Endothelial cell of umbilical vein (primary cell): ENCODE measurements at regions not wholly inside any gene's neighbourhood (a gene's known extent, or its start where the extent isn't known, plus 50 kb on each side); places are given as distances from the start of the nearest gene placed in this dataset.

Experiments used
- BruUV-seq: library from RNA; stranded (reverse); fragments of 400-500 nt; replicated peaks from 2 replicates; lab custom pipeline; 2021; lab: Mats Ljungman, UMichigan
- CTCF ChIA-PET: fragments of 300-600, 350-600 bp; sonication (Branson Sonifier 250); formaldehyde crosslinking; loops from one replicate; lab custom pipeline; 2021; ENCODE audit warnings: antibody characterized with exemption, inconsistent platforms; lab: Charles Lee
- POLR2A ChIA-PET: fragments of 300-600, 350-600 bp; sonication (Branson Sonifier 250); formaldehyde crosslinking; loops from one replicate; lab custom pipeline; 2021; ENCODE audit warnings: antibody characterized with exemption, inconsistent platforms; lab: Charles Lee
- DNase-seq: peaks from one replicate; pipeline ENCODE4 v3.0.0-alpha.2; 2011; ENCODE audit warnings: low read depth, low spot score
- FAIRE-seq: peaks from 2 replicates; lab custom pipeline; 2011; peaks lifted over from hg19 to GRCh38; lab: Jason Lieb, UNC
- H2AFZ ChIP-seq: 2 replicates; pipeline ENCODE4 v1.6.0; 2012; ENCODE audit warnings: low read depth, low read length, control low read depth, inconsistent platforms
- H3K27ac ChIP-seq: 2 replicates; pipeline ENCODE4 v1.5.1; 2011; ENCODE audit warnings: low read depth, mild to moderate bottlenecking, control low read depth, low read length, moderate library complexity; ENCODE audit not compliant: insufficient read depth
- H3K27me3 ChIP-seq, 2 experiments: 2 replicates each; pipeline versions ENCODE4 v1.6.0 to v1.6.1; 2011; ENCODE audit warnings: low read length in 2 of 2, mixed read lengths in 1 of 2; ENCODE audit not compliant: control insufficient read depth in 2 of 2, insufficient read depth in 2 of 2
- H3K36me3 ChIP-seq, 2 experiments: 2 replicates in 1 of 2; 3 replicates in 1 of 2; pipeline ENCODE4 v1.5.1; 2011; ENCODE audit warnings: low read length in 2 of 2, mild to moderate bottlenecking in 1 of 2, moderate library complexity in 1 of 2; ENCODE audit not compliant: control insufficient read depth in 2 of 2, insufficient read depth in 2 of 2; ENCODE audit errors: extremely low read depth in 1 of 2
- H3K4me1 ChIP-seq: 3 replicates; pipeline ENCODE4 v1.5.1; 2011; ENCODE audit warnings: mild to moderate bottlenecking, low read length; ENCODE audit not compliant: control insufficient read depth, insufficient read depth; ENCODE audit errors: extremely low read depth
- H3K4me2 ChIP-seq: 2 replicates; pipeline ENCODE4 v1.6.1; 2011; ENCODE audit warnings: low read length, control low read depth, mixed read lengths; ENCODE audit not compliant: insufficient read depth
- H3K4me3 ChIP-seq, 3 experiments: fragments of 200-600 bp in 1 of 3; sonication (generic), shearing (Covaris generic) in 1 of 3; replicated peaks in 1 of 3; 2 replicates each; pipeline ENCODE4 v1.5.1; 2011 to 2016; ENCODE audit warnings: control low read depth in 3 of 3, low read length in 3 of 3, mild to moderate bottlenecking in 2 of 3, inconsistent platforms in 1 of 3, low read depth in 1 of 3, moderate library complexity in 1 of 3; ENCODE audit not compliant: insufficient read depth in 1 of 3
- H3K79me2 ChIP-seq: 2 replicates; pipeline ENCODE4 v1.6.0; 2012; ENCODE audit warnings: low read length, inconsistent platforms; ENCODE audit not compliant: control insufficient read depth, insufficient read depth
- H3K9ac ChIP-seq: replicated peaks from 2 replicates; pipeline ENCODE3; 2011; ENCODE audit warnings: low read length, control low read depth; ENCODE audit not compliant: insufficient read depth; ENCODE audit errors: extremely low read depth
- H3K9me1 ChIP-seq: replicated peaks from 3 replicates; pipeline ENCODE4 v1.6.0; 2011; ENCODE audit warnings: mild to moderate bottlenecking, low read length; ENCODE audit not compliant: control insufficient read depth, insufficient read depth; ENCODE audit errors: extremely low read depth
- H3K9me3 ChIP-seq: replicated peaks from 2 replicates; pipeline ENCODE4 v1.5.1; 2012; ENCODE audit warnings: low read length, inconsistent platforms; ENCODE audit not compliant: control insufficient read depth, insufficient read depth
- H4K20me1 ChIP-seq: replicated peaks from 2 replicates; pipeline ENCODE3; 2011; ENCODE audit warnings: mild to moderate bottlenecking, low read length; ENCODE audit not compliant: control insufficient read depth, insufficient read depth; ENCODE audit errors: extremely low read depth
- CTCF ChIP-seq, 2 donors: IDR thresholded peaks; 1 replicate in 1 of 2; 2 replicates in 1 of 2; pipeline ENCODE4 v1.5.1; 2011; ENCODE audit warnings: low read length in 2 of 2, mild to moderate bottlenecking in 2 of 2, moderate library complexity in 2 of 2, control low read depth in 1 of 2, inconsistent platforms in 1 of 2, low read depth in 1 of 2; ENCODE audit not compliant: insufficient read depth in 1 of 2; ENCODE audit errors: extremely low read depth in 1 of 2
- EZH2 ChIP-seq: IDR thresholded peaks from 2 replicates; pipeline ENCODE4 v1.6.1; 2012; ENCODE audit warnings: borderline replicate concordance, low read depth, mild to moderate bottlenecking, moderate library complexity, low read length, inconsistent platforms; ENCODE audit not compliant: severe bottlenecking
- FOS ChIP-seq: IDR thresholded peaks from 2 replicates; pipeline ENCODE4 v1.6.1; 2011; ENCODE audit warnings: mild to moderate bottlenecking, low read length, moderate library complexity, borderline replicate concordance; ENCODE audit not compliant: insufficient read depth
- GATA2 ChIP-seq: IDR thresholded peaks from 2 replicates; pipeline ENCODE4 v1.7.0; 2011; ENCODE audit warnings: low read depth, mild to moderate bottlenecking, moderate library complexity, mixed read lengths, low read length; ENCODE audit not compliant: insufficient read length, insufficient read depth
- JUN ChIP-seq: IDR thresholded peaks from 2 replicates; pipeline ENCODE4 v1.6.1; 2011; ENCODE audit warnings: borderline replicate concordance, low read depth; ENCODE audit not compliant: insufficient read length, insufficient read depth
- MAX ChIP-seq: IDR thresholded peaks from 2 replicates; pipeline ENCODE4 v1.6.1; 2011; ENCODE audit not compliant: insufficient read depth, insufficient read length
- MYC ChIP-seq: IDR thresholded peaks from one replicate; pipeline ENCODE4 v1.6.1; 2011; ENCODE audit warnings: mild to moderate bottlenecking, low read depth, low read length
- POLR2A ChIP-seq: IDR thresholded peaks from 2 replicates; pipeline ENCODE4 v1.6.1; 2012; ENCODE audit warnings: low read depth, mild to moderate bottlenecking, control low read depth, low read length
- POLR2AphosphoS5 ChIP-seq: IDR thresholded peaks from 2 replicates; pipeline ENCODE4 v1.6.1; 2012; ENCODE audit warnings: low read depth, mild to moderate bottlenecking, control low read depth, low read length, moderate library complexity; ENCODE audit not compliant: insufficient read depth
- dilution Hi-C: fragments of 300-500 bp; cut with MboI; formaldehyde crosslinking; loops from one replicate; pipeline ENCODE4 v1.15.0; 2019; ENCODE audit warnings: low sequenced_read_pairs; ENCODE audit not compliant: extremely low pct_ligation_motif_present
- intact Hi-C: fragments of 100-400 bp; cut with micrococcal nuclease; formaldehyde crosslinking; loops from one replicate; pipeline ENCODE4 v1.10.0; 2022

GRCh38 chr4:13244444-13244843 is 239.7 kb downstream of the RAB28 start:
- H4K20me1 ChIP-seq: no peaks in the 10 kb centered on the region
- FAIRE-seq (no peak), DNase-seq (no peak)
- dilution Hi-C loops (no loop called here), intact Hi-C loops (no loop called here)
- H3K9me1 ChIP-seq: no peaks in the 10 kb centered on the region
- peaks cover 3% of the 10 kb centered on the region for H3K9me3 ChIP-seq
- H3K9ac ChIP-seq: no peak overlapping the region
- H3K27me3 ChIP-seq: no peaks in the 10 kb centered on the region
- H3K4me2 ChIP-seq: no peak overlapping the region
- no TSS peak for BruUV-seq
- CTCF ChIA-PET: no interaction called here
- H2AFZ ChIP-seq: no peak overlapping the region
- H3K4me1 ChIP-seq: no peaks in the 10 kb centered on the region
- no peaks in the 10 kb centered on the region for H3K79me2 ChIP-seq
- POLR2A ChIA-PET: no interaction called here
- H3K27ac ChIP-seq: no peak overlapping the region
- H3K4me3 ChIP-seq: no peak overlapping the region
- TF ChIP-seq FOS (no peak), MYC (no peak), MAX (no peak), EZH2 (no peak), GATA2 (no peak)
- H3K36me3 ChIP-seq: no peaks in the 10 kb centered on the region

- Histone ChIP-seq H3K9ac (no peak overlapping the region), H3K27ac (no peak overlapping the region), H3K9me3 (peaks cover 3% of the 10 kb centered on the region), H3K4me1 (no peaks in the 10 kb centered on the region), H3K27me3 (no peaks in the 10 kb centered on the region), H2AFZ (no peak overlapping the region), H3K9me1 (no peaks in the 10 kb centered on the region), H3K36me3 (no peaks in the 10 kb centered on the region), H4K20me1 (no peaks in the 10 kb centered on the region), H3K4me3 (no peak overlapping the region), H3K79me2 (no peaks in the 10 kb centered on the region), H3K4me2 (no peak overlapping the region)
- TF ChIP-seq POLR2A (no peak), CTCF (IDR thresholded peaks at IDR 0.05; ENCODE audit: extremely low read depth in 1 of 2, insufficient read depth in 1 of 2, low read depth in 1 of 2, low read length in 2 of 2) (no peak), JUN (no peak), GATA2 (no peak), MYC (no peak), EZH2 (no peak), FOS (no peak), MAX (no peak), POLR2AphosphoS5 (no peak)
- no TSS peak for BruUV-seq
- FAIRE-seq (no peak), DNase-seq (no peak)
- CTCF ChIA-PET: no interaction called here
- dilution Hi-C loops (no loop called here), intact Hi-C loops (no loop called here)
- POLR2A ChIA-PET: no interaction called here
Observed at GRCh38 chr4:13243152-13243551, 241.0 kb downstream of the RAB28 start.
